PFSK-1 (cell line): ENCODE measurements at regions not wholly inside any gene's neighbourhood (a gene's known extent, or its start where the extent isn't known, plus 50 kb on each side); places are given as distances from the start of the nearest gene placed in this dataset.

ENCODE experiments used
- POLR2AphosphoS5 ChIP-seq: IDR thresholded peaks from 2 replicates; pipeline ENCODE4 v1.6.1; 2012; ENCODE audit warnings: low read depth, mild to moderate bottlenecking, control low read depth, low read length, moderate library complexity
- TF ChIP-seq, protein P1 (sequence below), 2 experiments: IDR thresholded peaks; 2 replicates each; pipeline versions ENCODE4 v1.6.1 to v1.8.0; 2011 to 2012; ENCODE audit warnings: low read depth in 2 of 2, low read length in 2 of 2, control low read depth in 1 of 2, inconsistent platforms in 1 of 2, mild to moderate bottlenecking in 1 of 2, moderate library complexity in 1 of 2; ENCODE audit not compliant: insufficient read depth in 1 of 2

DNA sequence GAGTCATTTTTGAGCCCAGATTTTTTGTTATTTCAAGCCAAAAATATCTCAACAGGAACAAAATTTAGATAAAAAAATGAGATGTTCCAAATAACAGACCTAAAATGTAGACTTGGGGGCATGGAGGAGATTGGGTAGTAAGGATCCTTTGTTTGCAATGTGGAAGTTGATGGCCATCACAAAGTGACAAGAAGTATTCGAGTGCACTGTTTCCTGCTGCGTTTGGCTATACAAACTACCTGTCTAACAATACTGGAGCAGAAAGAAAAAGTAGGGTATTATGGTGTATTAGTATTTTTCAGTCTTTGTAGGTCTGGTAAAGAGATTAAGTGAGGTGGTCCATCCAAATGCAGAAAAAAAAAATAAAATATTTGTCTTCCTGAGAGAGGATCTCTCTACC, 284.2 kb downstream of the C3orf38 start:
- TF ChIP-seq POLR2AphosphoS5 = no peak
- TF ChIP-seq, protein P1, sequence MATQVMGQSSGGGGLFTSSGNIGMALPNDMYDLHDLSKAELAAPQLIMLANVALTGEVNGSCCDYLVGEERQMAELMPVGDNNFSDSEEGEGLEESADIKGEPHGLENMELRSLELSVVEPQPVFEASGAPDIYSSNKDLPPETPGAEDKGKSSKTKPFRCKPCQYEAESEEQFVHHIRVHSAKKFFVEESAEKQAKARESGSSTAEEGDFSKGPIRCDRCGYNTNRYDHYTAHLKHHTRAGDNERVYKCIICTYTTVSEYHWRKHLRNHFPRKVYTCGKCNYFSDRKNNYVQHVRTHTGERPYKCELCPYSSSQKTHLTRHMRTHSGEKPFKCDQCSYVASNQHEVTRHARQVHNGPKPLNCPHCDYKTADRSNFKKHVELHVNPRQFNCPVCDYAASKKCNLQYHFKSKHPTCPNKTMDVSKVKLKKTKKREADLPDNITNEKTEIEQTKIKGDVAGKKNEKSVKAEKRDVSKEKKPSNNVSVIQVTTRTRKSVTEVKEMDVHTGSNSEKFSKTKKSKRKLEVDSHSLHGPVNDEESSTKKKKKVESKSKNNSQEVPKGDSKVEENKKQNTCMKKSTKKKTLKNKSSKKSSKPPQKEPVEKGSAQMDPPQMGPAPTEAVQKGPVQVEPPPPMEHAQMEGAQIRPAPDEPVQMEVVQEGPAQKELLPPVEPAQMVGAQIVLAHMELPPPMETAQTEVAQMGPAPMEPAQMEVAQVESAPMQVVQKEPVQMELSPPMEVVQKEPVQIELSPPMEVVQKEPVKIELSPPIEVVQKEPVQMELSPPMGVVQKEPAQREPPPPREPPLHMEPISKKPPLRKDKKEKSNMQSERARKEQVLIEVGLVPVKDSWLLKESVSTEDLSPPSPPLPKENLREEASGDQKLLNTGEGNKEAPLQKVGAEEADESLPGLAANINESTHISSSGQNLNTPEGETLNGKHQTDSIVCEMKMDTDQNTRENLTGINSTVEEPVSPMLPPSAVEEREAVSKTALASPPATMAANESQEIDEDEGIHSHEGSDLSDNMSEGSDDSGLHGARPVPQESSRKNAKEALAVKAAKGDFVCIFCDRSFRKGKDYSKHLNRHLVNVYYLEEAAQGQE (IDR thresholded peaks at IDR 0.05; ENCODE audit: insufficient read depth in 1 of 2, low read depth in 2 of 2, low read length in 2 of 2) = no peak
